IPS DF 6.9 (cell line): ENCODE measurements at regions not wholly inside any gene's neighbourhood (a gene's known extent, or its start where the extent isn't known, plus 50 kb on each side); places are given as distances from the start of the nearest gene placed in this dataset.

Experiments
- DNase-seq: peaks from one replicate; pipeline ENCODE4 v3.0.0-alpha.2; 2013; ENCODE audit warnings: low read depth, low spot score
- H3K27ac ChIP-seq: one replicate; pipeline ENCODE4 v1.5.1; 2013; ENCODE audit warnings: low read length, control low read depth
- H3K27me3 ChIP-seq: 2 replicates; pipeline ENCODE4 v1.6.1; 2013; ENCODE audit warnings: mild to moderate bottlenecking, low read length; ENCODE audit not compliant: control insufficient read depth, insufficient read depth
- H3K36me3 ChIP-seq: 2 replicates; pipeline ENCODE4 v1.6.1; 2013; ENCODE audit warnings: low read length; ENCODE audit not compliant: control insufficient read depth, insufficient read depth
- H3K4me1 ChIP-seq: 2 replicates; pipeline ENCODE4 v1.6.1; 2013; ENCODE audit warnings: low read length; ENCODE audit not compliant: control insufficient read depth, insufficient read depth
- H3K4me3 ChIP-seq: 2 replicates; pipeline ENCODE4 v1.5.1; 2013; ENCODE audit warnings: mild to moderate bottlenecking, low read length
- H3K9me3 ChIP-seq: 2 replicates; pipeline ENCODE4 v1.6.1; 2013; ENCODE audit warnings: low read length, inconsistent platforms; ENCODE audit not compliant: control insufficient read depth, insufficient read depth
- WGBS: extraction: QIAGEN DNeasy Blood & Tissue Kit; methylation state at CpG from one replicate; pipeline ENCODE4 v1.1.7; 2013; ENCODE audit warnings: mixed read lengths, missing lambda C conversion rate; ENCODE audit not compliant: insufficient read length, insufficient coverage; 5-methylcytosine and 5-hydroxymethylcytosine counted together

DNA sequence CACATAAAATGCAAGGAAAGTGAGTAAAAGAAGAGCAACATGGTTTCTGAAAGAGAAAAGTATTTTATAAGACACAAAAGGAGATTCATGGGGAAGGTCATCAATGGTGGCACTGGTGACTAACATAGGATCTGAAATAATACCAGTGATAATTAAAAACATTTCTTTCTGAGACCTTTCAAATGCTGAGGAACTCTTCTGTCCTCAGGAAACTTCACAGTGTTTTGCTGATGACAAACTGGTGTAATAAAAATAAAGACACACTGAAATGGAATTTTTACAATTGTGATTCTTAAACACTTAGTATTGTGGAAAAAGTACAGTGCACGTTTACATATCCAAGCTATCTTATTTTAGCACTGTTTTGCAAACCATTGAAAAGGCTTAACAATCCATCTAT is 80.4 kb upstream of the ZBTB20 start:
- H3K4me3 ChIP-seq = no peak overlapping the region
- DNase-seq = no peak
- WGBS = no CpG with 5 or more reads among the region's 1 CpG
- no peak overlapping the region for H3K27ac ChIP-seq
- no peaks in the 10 kb centered on the region for H3K27me3 ChIP-seq
- no peaks in the 10 kb centered on the region for H3K36me3 ChIP-seq
- no peaks in the 10 kb centered on the region for H3K4me1 ChIP-seq
- no peaks in the 10 kb centered on the region for H3K9me3 ChIP-seq

DNA sequence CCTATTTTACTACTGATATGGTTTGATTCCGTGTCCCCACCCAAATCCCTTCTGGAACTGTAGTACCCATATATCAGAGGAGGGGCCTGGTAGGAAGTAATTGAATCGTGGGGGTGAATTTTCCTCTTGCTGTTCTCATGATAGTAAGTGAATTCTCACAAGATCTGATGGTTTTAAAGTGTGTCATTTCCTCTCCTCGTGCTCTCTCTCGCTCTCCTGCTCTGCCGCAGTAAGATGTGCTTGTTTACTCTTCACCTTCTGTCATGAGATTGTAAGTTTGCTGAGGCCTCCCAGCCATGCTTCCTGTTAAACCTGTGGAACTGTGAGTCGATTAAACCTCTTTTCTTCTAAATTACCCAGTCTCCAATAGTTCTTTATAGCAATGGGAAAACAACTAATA is 81.2 kb upstream of the ZBTB20 start:
- H3K36me3 ChIP-seq = no peaks in the 10 kb centered on the region
- H3K27me3 ChIP-seq = no peaks in the 10 kb centered on the region
- H3K27ac ChIP-seq = no peak overlapping the region
- H3K9me3 ChIP-seq = no peaks in the 10 kb centered on the region
- DNase-seq = no peak
- H3K4me1 ChIP-seq = no peaks in the 10 kb centered on the region
- H3K4me3 ChIP-seq = no peak overlapping the region
- WGBS = no CpG with 5 or more reads among the region's 6 CpGs

DNA sequence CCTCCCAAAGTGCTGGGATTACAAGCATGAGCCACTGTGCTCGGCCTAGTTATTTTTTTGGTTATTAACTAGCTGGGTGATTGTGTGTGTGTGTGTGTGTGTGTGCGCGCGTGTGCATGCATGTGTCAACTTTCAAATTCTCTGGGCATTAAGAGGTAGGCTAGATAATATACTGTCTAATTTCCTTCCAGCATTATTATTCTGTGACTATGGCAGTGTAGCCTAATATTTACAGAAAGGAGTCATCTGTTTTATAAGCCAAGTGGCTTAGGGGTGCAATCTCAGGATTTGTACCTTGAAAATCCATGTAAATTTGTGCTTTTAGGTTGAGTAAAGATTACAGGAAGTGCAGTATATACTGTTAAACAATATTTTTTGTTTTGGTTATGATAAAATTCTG is 85.1 kb upstream of the ZBTB20 start:
- DNase-seq = no peak
- no peak overlapping the region for H3K27ac ChIP-seq
- no CpG with 5 or more reads among the region's 4 CpGs for WGBS
- H3K36me3 ChIP-seq = no peaks in the 10 kb centered on the region
- no peaks in the 10 kb centered on the region for H3K9me3 ChIP-seq
- H3K27me3 ChIP-seq = no peaks in the 10 kb centered on the region
- no peak overlapping the region for H3K4me3 ChIP-seq
- no peaks in the 10 kb centered on the region for H3K4me1 ChIP-seq

DNA sequence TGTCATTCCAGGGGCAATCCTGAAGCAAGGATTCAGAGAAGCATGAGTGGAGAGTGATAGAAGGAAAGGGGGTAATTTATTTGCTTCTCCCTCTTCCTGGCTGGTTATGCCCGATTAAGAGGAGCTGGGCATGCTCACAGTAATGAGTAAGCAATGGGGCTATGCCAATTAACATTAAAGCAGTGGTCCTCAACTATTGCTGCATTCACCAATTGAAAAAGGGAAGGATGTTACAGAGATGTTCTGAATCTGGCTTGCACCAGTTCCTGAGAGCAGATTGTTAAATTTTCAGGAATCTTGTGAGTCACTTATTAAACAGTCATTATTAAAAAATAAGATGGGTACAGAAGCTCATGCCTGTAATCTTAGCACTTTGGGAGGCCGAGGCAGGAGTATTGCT is 85.9 kb upstream of the ZBTB20 start:
- H3K27ac ChIP-seq = no peak overlapping the region
- no CpG with 5 or more reads among the region's 2 CpGs for WGBS
- H3K9me3 ChIP-seq = no peaks in the 10 kb centered on the region
- no peak for DNase-seq
- H3K4me1 ChIP-seq = no peaks in the 10 kb centered on the region
- no peak overlapping the region for H3K4me3 ChIP-seq
- H3K27me3 ChIP-seq = no peaks in the 10 kb centered on the region
- H3K36me3 ChIP-seq = no peaks in the 10 kb centered on the region

DNA sequence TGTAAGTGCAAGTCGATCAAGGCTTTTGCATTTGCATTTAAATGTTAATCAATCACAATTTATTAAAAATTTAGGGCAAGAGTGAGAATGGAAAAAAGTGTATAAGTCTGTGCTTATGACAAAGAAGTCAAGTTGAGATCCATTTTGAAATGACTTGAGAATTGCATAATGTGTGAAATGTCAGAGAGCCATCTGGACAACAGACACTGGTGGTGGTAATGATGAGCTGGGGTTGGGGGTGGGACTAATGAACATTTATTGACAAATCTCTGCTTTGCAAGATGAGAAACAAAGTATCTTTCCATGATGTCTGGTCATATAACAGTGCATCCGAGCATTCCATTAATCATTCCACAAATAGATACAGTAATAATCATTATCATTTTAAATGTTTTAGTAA is 89.4 kb upstream of the ZBTB20 start:
- no peak overlapping the region for H3K4me3 ChIP-seq
- DNase-seq = no peak
- H3K36me3 ChIP-seq = no peaks in the 10 kb centered on the region
- no peaks in the 10 kb centered on the region for H3K9me3 ChIP-seq
- H3K27ac ChIP-seq = no peak overlapping the region
- H3K4me1 ChIP-seq = no peaks in the 10 kb centered on the region
- no CpG with 5 or more reads among the region's 2 CpGs for WGBS
- no peaks in the 10 kb centered on the region for H3K27me3 ChIP-seq

DNA sequence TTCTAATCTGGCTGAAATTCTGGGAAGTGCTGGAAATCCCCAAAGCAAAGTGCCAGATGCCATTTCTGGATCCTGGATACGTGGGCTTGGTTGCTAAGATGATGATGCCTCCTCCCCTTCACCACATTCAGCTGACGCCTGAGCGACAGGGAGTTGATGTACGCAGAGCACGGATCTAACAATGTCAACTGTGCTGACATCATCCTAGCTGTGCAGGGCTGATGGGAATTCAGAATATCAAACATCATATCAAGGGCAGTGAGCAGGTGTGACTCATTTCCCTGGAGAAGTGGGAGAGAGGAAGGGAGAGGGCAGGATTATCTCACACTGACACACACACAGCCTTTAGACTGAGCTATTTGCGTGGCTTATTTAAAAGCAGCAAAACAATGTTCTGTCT is 92.6 kb upstream of the ZBTB20 start:
- WGBS = no CpG with 5 or more reads among the region's 6 CpGs
- H3K9me3 ChIP-seq = no peaks in the 10 kb centered on the region
- H3K4me1 ChIP-seq = no peaks in the 10 kb centered on the region
- no peak for DNase-seq
- no peak overlapping the region for H3K4me3 ChIP-seq
- no peaks in the 10 kb centered on the region for H3K27me3 ChIP-seq
- H3K36me3 ChIP-seq = no peaks in the 10 kb centered on the region
- H3K27ac ChIP-seq = no peak overlapping the region

DNA sequence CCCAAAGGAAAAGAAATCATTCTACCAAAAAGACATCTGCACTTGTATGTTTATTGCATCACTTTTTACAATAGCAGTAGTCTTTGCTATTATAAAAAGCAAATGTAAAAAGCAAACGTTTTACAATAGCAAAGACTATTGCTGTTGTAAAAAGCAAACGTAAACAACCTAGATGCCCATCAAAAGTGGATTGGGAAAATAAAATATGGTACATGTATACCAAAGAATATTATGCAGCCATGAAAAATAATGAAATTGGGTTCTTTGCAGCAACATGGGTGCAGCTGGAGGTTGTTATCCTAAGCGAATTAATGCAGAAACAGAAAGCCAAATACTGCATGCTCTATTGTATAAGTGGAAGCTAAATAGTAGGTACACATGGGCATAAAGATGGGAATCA is 97.3 kb upstream of the ZBTB20 start:
- Histone ChIP-seq H3K27ac (no peak overlapping the region), H3K9me3 (no peaks in the 10 kb centered on the region), H3K27me3 (no peaks in the 10 kb centered on the region), H3K4me3 (no peak overlapping the region), H3K36me3 (no peaks in the 10 kb centered on the region), H3K4me1 (no peaks in the 10 kb centered on the region)
- no peak for DNase-seq
- WGBS = no CpG with 5 or more reads among the region's 3 CpGs

DNA sequence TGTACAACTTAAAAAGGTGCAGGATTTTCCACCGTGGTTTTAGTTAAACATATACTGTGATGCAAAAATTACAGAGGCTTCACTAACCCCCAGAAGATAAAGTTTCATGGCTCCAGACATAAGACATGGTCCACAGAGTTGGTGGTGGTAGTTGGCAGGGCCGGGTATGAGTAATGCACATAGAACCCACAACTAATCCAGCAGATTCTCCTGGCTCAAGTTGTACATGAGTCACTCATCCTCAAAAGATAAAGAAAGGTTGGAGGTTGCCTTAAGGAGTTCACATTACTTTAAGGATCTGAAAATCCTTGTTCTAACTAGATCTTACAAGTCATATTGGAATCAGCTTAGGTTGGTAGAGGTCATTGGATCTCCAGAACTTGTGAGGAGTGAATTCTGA is 98.3 kb upstream of the ZBTB20 start:
- H3K27me3 ChIP-seq = no peaks in the 10 kb centered on the region
- H3K4me3 ChIP-seq = no peak overlapping the region
- no peaks in the 10 kb centered on the region for H3K4me1 ChIP-seq
- H3K9me3 ChIP-seq = no peaks in the 10 kb centered on the region
- no CpG with 5 or more reads among the region's 2 CpGs for WGBS
- H3K36me3 ChIP-seq = no peaks in the 10 kb centered on the region
- H3K27ac ChIP-seq = no peak overlapping the region
- DNase-seq = no peak

DNA sequence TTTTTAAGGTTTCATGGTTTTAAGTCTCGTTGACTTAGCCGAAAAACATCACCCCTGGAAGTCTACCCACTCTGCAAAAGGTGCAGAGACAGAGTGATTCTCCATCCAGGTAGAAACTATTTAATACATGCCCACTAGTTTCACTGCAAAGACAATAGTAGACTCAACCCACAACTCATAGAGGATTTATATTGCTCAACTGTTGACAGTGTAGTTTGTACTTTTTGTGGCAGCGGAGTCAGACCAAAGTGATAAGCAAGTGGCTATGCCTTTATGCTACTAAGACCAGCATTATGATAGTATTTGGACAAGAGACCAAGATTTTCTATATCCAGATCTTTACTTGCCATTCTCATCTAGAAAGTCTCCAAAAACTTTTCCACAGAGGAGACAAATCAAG is 98.8 kb upstream of the ZBTB20 start:
- no peaks in the 10 kb centered on the region for H3K36me3 ChIP-seq
- H3K27ac ChIP-seq = no peak overlapping the region
- DNase-seq = no peak
- H3K4me1 ChIP-seq = no peaks in the 10 kb centered on the region
- no CpG with 5 or more reads among the region's 3 CpGs for WGBS
- H3K9me3 ChIP-seq = no peaks in the 10 kb centered on the region
- no peaks in the 10 kb centered on the region for H3K27me3 ChIP-seq
- no peak overlapping the region for H3K4me3 ChIP-seq

DNA sequence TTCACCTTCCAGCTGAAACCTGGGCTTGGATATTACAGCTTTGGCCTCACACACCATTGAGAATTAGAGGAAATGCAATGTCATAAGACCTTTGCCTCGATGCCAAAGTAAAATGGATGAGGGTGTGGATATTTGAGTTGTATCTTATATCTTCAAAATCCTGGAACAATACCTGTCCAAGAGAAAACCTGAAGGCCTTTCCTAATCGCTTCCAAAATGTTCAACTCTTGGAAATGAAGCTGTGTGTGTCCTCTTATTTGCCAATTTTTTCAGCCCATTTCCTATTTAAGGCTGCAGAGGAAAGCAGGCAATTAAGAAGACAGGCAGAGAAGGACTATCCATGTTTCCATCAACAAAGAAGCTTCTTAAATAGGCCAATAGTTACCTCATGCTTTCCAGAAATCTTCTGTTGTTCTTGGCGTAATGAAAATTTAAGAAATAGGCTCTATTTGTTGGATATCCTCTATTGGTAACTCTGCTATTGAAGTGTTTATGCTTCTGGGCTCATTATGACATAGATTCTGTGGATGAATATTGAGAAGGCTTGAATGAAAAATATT is 99.5 kb upstream of the ZBTB20 start:
- Histone ChIP-seq H3K9me3 (no peaks in the 10 kb centered on the region), H3K27ac (no peak overlapping the region), H3K4me1 (no peaks in the 10 kb centered on the region), H3K27me3 (no peaks in the 10 kb centered on the region), H3K4me3 (no peak overlapping the region), H3K36me3 (no peaks in the 10 kb centered on the region)
- DNase-seq = no peak
- no CpG with 5 or more reads among the region's 3 CpGs for WGBS

DNA sequence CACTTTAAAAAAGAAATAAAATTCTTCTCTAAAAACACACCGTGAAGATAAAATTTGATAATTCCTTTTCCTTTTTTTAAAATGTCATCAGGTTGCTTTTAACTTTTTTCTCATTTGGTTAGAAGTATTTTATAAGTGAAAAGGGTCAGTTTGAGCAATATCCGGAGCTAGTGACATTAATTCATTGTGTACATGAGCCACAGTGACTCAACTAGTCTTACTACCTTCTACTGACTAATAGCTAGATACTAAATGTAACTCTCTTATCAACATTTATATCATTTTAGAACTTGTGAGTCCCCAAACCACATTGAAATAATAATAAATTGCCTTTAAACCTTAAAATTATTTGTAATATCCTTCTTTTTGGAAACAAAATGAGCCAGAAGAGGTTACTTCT is 101.2 kb upstream of the ZBTB20 start:
- Histone ChIP-seq H3K9me3 (no peaks in the 10 kb centered on the region), H3K4me3 (no peak overlapping the region), H3K36me3 (no peaks in the 10 kb centered on the region), H3K27ac (no peak overlapping the region), H3K4me1 (no peaks in the 10 kb centered on the region), H3K27me3 (no peaks in the 10 kb centered on the region)
- no CpG with 5 or more reads among the region's 2 CpGs for WGBS
- DNase-seq = no peak
